ENCODE measurements at regions not wholly inside any gene's neighbourhood (a gene's known extent, or its start where the extent isn't known, plus 50 kb on each side); places are given as distances from the start of the nearest gene placed in this dataset.

DNA sequence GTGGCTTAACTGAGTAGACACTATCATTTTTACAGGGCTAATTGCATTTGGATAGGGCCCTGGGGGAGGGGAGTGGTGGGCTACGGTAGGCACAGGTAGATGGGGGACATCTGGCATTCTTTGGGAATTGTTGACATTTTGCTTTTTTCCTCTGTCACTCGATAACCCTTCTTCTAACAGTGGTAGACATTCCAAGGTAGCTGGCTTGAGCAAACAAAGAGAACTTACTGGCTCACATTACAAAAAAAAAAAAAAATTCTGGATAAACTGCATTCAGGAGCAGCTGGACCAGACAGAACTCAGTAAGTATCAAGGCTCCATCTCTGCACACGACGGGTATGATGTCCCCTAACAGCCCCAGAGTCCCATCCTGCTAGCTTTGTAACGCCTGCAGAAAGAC lies 585.2 kb downstream of the ZNF608 start:
- TF ChIP-seq GATA3 (IDR thresholded peaks at IDR 0.05; ENCODE audit: low read depth, low read length) = no peak
- no peak for TF ChIP-seq GATA2 (IDR thresholded peaks at IDR 0.05; ENCODE audit: low read depth, low read length)

Measured in SH-SY5Y (cell line).